ENCODE measurements at regions not wholly inside any gene's neighbourhood (a gene's known extent, or its start where the extent isn't known, plus 50 kb on each side); places are given as distances from the start of the nearest gene placed in this dataset.

DNA sequence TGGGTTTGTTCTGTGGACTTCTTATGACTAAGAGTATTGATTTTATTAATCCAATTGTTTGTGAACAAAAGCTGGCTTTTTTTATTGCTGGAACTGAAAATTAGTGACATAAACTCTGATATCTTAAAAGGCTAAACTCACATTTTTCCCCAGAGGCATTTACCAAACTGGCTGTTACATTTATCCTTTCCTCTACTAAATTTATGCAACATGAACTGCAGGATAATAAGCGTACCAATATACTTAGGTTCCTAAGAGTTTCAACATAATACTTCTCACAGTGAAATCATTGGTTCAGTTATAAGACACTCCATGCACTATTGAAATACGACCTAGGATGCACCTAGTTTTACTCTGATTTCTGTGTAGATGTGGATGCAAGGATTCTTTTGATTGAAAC, 560.8 kb upstream of the WWC1 start:
- no peaks in the 10 kb centered on the region for H3K36me3 ChIP-seq (ENCODE audit: control insufficient read depth, insufficient read depth, low read length)
- H3K9me3 Mint-ChIP-seq, result no peaks in the 10 kb centered on the region
- TF ChIP-seq, protein P1, sequence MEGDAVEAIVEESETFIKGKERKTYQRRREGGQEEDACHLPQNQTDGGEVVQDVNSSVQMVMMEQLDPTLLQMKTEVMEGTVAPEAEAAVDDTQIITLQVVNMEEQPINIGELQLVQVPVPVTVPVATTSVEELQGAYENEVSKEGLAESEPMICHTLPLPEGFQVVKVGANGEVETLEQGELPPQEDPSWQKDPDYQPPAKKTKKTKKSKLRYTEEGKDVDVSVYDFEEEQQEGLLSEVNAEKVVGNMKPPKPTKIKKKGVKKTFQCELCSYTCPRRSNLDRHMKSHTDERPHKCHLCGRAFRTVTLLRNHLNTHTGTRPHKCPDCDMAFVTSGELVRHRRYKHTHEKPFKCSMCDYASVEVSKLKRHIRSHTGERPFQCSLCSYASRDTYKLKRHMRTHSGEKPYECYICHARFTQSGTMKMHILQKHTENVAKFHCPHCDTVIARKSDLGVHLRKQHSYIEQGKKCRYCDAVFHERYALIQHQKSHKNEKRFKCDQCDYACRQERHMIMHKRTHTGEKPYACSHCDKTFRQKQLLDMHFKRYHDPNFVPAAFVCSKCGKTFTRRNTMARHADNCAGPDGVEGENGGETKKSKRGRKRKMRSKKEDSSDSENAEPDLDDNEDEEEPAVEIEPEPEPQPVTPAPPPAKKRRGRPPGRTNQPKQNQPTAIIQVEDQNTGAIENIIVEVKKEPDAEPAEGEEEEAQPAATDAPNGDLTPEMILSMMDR (conservative IDR thresholded peaks at IDR 0.05), result no peak
- peaks cover 6% of the 10 kb centered on the region for H3K4me1 Mint-ChIP-seq
- H3K9ac ChIP-seq (ENCODE audit: extremely low read depth, low read length, poor library complexity, severe bottlenecking), result no peak overlapping the region
- H3K4me1 ChIP-seq (ENCODE audit: control insufficient read depth, insufficient read depth, low read length), result no peaks in the 10 kb centered on the region
- H3K27ac Mint-ChIP-seq, result no peak overlapping the region
- DNase-seq, result no peak
- no peak overlapping the region for H3K4me3 Mint-ChIP-seq
- no peaks in the 10 kb centered on the region for H3K9me3 ChIP-seq (ENCODE audit: control insufficient read depth, low read length)
- H3K27me3 Mint-ChIP-seq (ENCODE audit: insufficient read depth), result no peaks in the 10 kb centered on the region
- H3K4me3 ChIP-seq (ENCODE audit: low read length), result no peak overlapping the region
- no peaks in the 10 kb centered on the region for H3K27me3 ChIP-seq (ENCODE audit: control insufficient read depth, insufficient read depth, low read length, poor library complexity, severe bottlenecking)
- H3K27ac ChIP-seq (ENCODE audit: low read depth, low read length), result no peak overlapping the region
- WGBS, 2 experiments (ENCODE audit: insufficient coverage in 1 of 2, insufficient read length in 1 of 2), result 98 to 100% methylated on average over 1 to 2 of the region's 2 CpGs
- H3K36me3 Mint-ChIP-seq (ENCODE audit: low read depth), result no peaks in the 10 kb centered on the region

GRCh38 chr5:167731951-167732350, 559.5 kb upstream of the WWC1 start:
- Histone ChIP-seq H3K9ac (ENCODE audit: extremely low read depth, low read length, poor library complexity, severe bottlenecking) (no peak overlapping the region), H3K27ac (ENCODE audit: low read depth, low read length) (no peak overlapping the region), H3K9me3 (ENCODE audit: control insufficient read depth, low read length) (no peaks in the 10 kb centered on the region), H3K36me3 (ENCODE audit: control insufficient read depth, insufficient read depth, low read length) (no peaks in the 10 kb centered on the region), H3K4me3 (ENCODE audit: low read length) (no peak overlapping the region), H3K4me1 (ENCODE audit: control insufficient read depth, insufficient read depth, low read length) (no peaks in the 10 kb centered on the region), H3K27me3 (ENCODE audit: control insufficient read depth, insufficient read depth, low read length, poor library complexity, severe bottlenecking) (no peaks in the 10 kb centered on the region)
- TF ChIP-seq, protein P1 (conservative IDR thresholded peaks at IDR 0.05), result no peak
- DNase-seq, result no peak
- no peak overlapping the region for H3K4me3 Mint-ChIP-seq
- H3K27ac Mint-ChIP-seq, result no peak overlapping the region
- no peaks in the 10 kb centered on the region for H3K27me3 Mint-ChIP-seq (ENCODE audit: insufficient read depth)
- H3K9me3 Mint-ChIP-seq, result no peaks in the 10 kb centered on the region
- peaks cover 3% of the 10 kb centered on the region for H3K4me1 Mint-ChIP-seq
- 97 to 100% methylated on average over 1 of the region's 1 CpG for WGBS, 2 experiments (ENCODE audit: insufficient coverage in 1 of 2, insufficient read length in 1 of 2)
- H3K36me3 Mint-ChIP-seq (ENCODE audit: low read depth), result no peaks in the 10 kb centered on the region

- H3K36me3 ChIP-seq (ENCODE audit: control insufficient read depth, insufficient read depth, low read length), result no peaks in the 10 kb centered on the region
- DNase-seq, result no peak
- TF ChIP-seq, protein P1 (conservative IDR thresholded peaks at IDR 0.05), result no peak
- 67 to 94% methylated on average over 2 of the region's 2 CpGs for WGBS, 2 experiments (ENCODE audit: insufficient coverage in 1 of 2, insufficient read length in 1 of 2)
- H3K27me3 Mint-ChIP-seq (ENCODE audit: insufficient read depth), result no peaks in the 10 kb centered on the region
- no peak overlapping the region for H3K4me3 Mint-ChIP-seq
- H3K9ac ChIP-seq (ENCODE audit: extremely low read depth, low read length, poor library complexity, severe bottlenecking), result no peak overlapping the region
- H3K27ac ChIP-seq (ENCODE audit: low read depth, low read length), result no peak overlapping the region
- no peak overlapping the region for H3K27ac Mint-ChIP-seq
- H3K9me3 Mint-ChIP-seq, result no peaks in the 10 kb centered on the region
- H3K4me1 ChIP-seq (ENCODE audit: control insufficient read depth, insufficient read depth, low read length), result no peaks in the 10 kb centered on the region
- H3K36me3 Mint-ChIP-seq (ENCODE audit: low read depth), result no peaks in the 10 kb centered on the region
- no peak overlapping the region for H3K4me3 ChIP-seq (ENCODE audit: low read length)
- H3K27me3 ChIP-seq (ENCODE audit: control insufficient read depth, insufficient read depth, low read length, poor library complexity, severe bottlenecking), result no peaks in the 10 kb centered on the region
- H3K9me3 ChIP-seq (ENCODE audit: control insufficient read depth, low read length), result no peaks in the 10 kb centered on the region
- H3K4me1 Mint-ChIP-seq, result peaks cover 3% of the 10 kb centered on the region
These were observed 558.9 kb upstream of the WWC1 start for GRCh38 chr5:167732499-167732898.

Data from endodermal cell (in vitro differentiated cells).